ENCODE measurements at regions not wholly inside any gene's neighbourhood (a gene's known extent, or its start where the extent isn't known, plus 50 kb on each side); places are given as distances from the start of the nearest gene placed in this dataset.

- H3K4me2 ChIP-seq (ENCODE audit: low read length): no peak overlapping the region
- H2AFZ ChIP-seq (ENCODE audit: low read depth, low read length, poor library complexity, severe bottlenecking): no peak overlapping the region
- H3K9me3 ChIP-seq (ENCODE audit: control insufficient read depth in 1 of 2, insufficient read depth in 1 of 2, low read depth in 1 of 2, low read length in 2 of 2): no peaks in the 10 kb centered on the region
- no peaks in the 10 kb centered on the region; the same call in 1 of the 2 replicates for H3K9me2 ChIP-seq (ENCODE audit: insufficient read depth)
- ChIA-PET POLR2A (no interaction called here), RAD21 (ENCODE audit: low non-redundant PET in 1 of 2, low total read pairs in 2 of 2, uncharacterized antibody in 2 of 2, unreplicated experiment in 2 of 2) (no interaction called here), CTCF (no interaction called here)
- no peaks in the 10 kb centered on the region for H3K36me3 ChIP-seq (ENCODE audit: control insufficient read depth in 1 of 2, insufficient read depth in 2 of 2, low read length in 2 of 2)
- intact Hi-C loops (cut with micrococcal nuclease): no loop called here
- no peaks in the 10 kb centered on the region for H3K79me2 ChIP-seq (ENCODE audit: insufficient read depth, low read length)
- no TSS peak for BruUV-seq (replicated peaks)
- TF ChIP-seq, protein P1, sequence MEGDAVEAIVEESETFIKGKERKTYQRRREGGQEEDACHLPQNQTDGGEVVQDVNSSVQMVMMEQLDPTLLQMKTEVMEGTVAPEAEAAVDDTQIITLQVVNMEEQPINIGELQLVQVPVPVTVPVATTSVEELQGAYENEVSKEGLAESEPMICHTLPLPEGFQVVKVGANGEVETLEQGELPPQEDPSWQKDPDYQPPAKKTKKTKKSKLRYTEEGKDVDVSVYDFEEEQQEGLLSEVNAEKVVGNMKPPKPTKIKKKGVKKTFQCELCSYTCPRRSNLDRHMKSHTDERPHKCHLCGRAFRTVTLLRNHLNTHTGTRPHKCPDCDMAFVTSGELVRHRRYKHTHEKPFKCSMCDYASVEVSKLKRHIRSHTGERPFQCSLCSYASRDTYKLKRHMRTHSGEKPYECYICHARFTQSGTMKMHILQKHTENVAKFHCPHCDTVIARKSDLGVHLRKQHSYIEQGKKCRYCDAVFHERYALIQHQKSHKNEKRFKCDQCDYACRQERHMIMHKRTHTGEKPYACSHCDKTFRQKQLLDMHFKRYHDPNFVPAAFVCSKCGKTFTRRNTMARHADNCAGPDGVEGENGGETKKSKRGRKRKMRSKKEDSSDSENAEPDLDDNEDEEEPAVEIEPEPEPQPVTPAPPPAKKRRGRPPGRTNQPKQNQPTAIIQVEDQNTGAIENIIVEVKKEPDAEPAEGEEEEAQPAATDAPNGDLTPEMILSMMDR (IDR thresholded peaks at IDR 0.05 in 2 of 3, conservative IDR thresholded peaks at IDR 0.05 in 1 of 3; ENCODE audit: borderline replicate concordance in 1 of 3, insufficient read depth in 1 of 3, low read depth in 2 of 3, low read length in 2 of 3): no peak
- TF ChIP-seq SP1 (IDR thresholded peaks at IDR 0.05; ENCODE audit: low read depth) (no peak), YY1 (IDR thresholded peaks at IDR 0.05; ENCODE audit: extremely low read depth, insufficient replicate concordance, low read depth, low read length) (no peak), ATF3 (IDR thresholded peaks at IDR 0.05) (no peak), EGR1 (IDR thresholded peaks at IDR 0.05; ENCODE audit: low read depth) (no peak), ZFX (IDR thresholded peaks at IDR 0.05) (no peak), SRF (IDR thresholded peaks at IDR 0.05; ENCODE audit: low read depth) (no peak), ZBTB33 (IDR thresholded peaks at IDR 0.05; ENCODE audit: extremely low read depth, insufficient replicate concordance, low read length) (no peak), FOSL1 (IDR thresholded peaks at IDR 0.05; ENCODE audit: low read depth) (no peak)
- TF ChIP-seq, protein P2, sequence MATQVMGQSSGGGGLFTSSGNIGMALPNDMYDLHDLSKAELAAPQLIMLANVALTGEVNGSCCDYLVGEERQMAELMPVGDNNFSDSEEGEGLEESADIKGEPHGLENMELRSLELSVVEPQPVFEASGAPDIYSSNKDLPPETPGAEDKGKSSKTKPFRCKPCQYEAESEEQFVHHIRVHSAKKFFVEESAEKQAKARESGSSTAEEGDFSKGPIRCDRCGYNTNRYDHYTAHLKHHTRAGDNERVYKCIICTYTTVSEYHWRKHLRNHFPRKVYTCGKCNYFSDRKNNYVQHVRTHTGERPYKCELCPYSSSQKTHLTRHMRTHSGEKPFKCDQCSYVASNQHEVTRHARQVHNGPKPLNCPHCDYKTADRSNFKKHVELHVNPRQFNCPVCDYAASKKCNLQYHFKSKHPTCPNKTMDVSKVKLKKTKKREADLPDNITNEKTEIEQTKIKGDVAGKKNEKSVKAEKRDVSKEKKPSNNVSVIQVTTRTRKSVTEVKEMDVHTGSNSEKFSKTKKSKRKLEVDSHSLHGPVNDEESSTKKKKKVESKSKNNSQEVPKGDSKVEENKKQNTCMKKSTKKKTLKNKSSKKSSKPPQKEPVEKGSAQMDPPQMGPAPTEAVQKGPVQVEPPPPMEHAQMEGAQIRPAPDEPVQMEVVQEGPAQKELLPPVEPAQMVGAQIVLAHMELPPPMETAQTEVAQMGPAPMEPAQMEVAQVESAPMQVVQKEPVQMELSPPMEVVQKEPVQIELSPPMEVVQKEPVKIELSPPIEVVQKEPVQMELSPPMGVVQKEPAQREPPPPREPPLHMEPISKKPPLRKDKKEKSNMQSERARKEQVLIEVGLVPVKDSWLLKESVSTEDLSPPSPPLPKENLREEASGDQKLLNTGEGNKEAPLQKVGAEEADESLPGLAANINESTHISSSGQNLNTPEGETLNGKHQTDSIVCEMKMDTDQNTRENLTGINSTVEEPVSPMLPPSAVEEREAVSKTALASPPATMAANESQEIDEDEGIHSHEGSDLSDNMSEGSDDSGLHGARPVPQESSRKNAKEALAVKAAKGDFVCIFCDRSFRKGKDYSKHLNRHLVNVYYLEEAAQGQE (IDR thresholded peaks at IDR 0.05; ENCODE audit: low read depth): no peak
- H3K27me3 ChIP-seq (ENCODE audit: insufficient read depth, low read length): no peaks in the 10 kb centered on the region
- H3K4me3 ChIP-seq (replicated peaks in 1 of 2; ENCODE audit: low read depth in 1 of 2, low read length in 2 of 2): no peak overlapping the region
- no peaks in the 10 kb centered on the region for H4K20me1 ChIP-seq (ENCODE audit: insufficient read depth)
- H3K9ac ChIP-seq (ENCODE audit: low read length): no peak overlapping the region
- no peak overlapping the region for H3K27ac ChIP-seq (ENCODE audit: low read depth, low read length)
- ATAC-seq (no peak), DNase-seq (ENCODE audit: low read depth, low spot score) (no peak)
- H3K4me1 ChIP-seq (ENCODE audit: control insufficient read depth in 1 of 2, insufficient read depth in 2 of 2, low read length in 2 of 2): no peaks in the 10 kb centered on the region
These were observed 621.5 kb upstream of the BTBD3 start for GRCh38 chr20:11296221-11296620.
